Stomach (tissue), 8 donors: ENCODE measurements at regions not wholly inside any gene's neighbourhood (a gene's known extent, or its start where the extent isn't known, plus 50 kb on each side); places are given as distances from the start of the nearest gene placed in this dataset.

Source experiments
- DNase-seq, 2 donors: peaks; one replicate each; pipeline versions ENCODE4 v3.0.0 to v3.0.0-alpha.2; 2013 to 2019
- H3K27ac ChIP-seq, 5 donors: fragments of 200-600 bp in 4 of 5; sonication (generic) in 4 of 5; one replicate each; pipeline ENCODE4 v1.5.1; 2013 to 2019; ENCODE audit warnings: mild to moderate bottlenecking in 1 of 5, moderate library complexity in 1 of 5
- H3K27me3 ChIP-seq, 3 donors: fragments of 200-600 bp; sonication (generic); one replicate each; pipeline ENCODE4 v1.5.1; 2017 to 2019; ENCODE audit warnings: mixed run types in 1 of 3
- H3K36me3 ChIP-seq, 4 donors: fragments of 200-600 bp; sonication (generic); 1 replicate in 3 of 4; 2 replicates in 1 of 4; pipeline ENCODE4 v1.5.1; 2016 to 2019
- H3K4me1 ChIP-seq, 4 donors: fragments of 200-600 bp; sonication (generic); one replicate each; pipeline ENCODE4 v1.5.1; 2016 to 2019
- H3K4me3 ChIP-seq, 4 donors: fragments of 200-600 bp; sonication (generic) in 3 of 4; one replicate each; pipeline ENCODE4 v1.5.1; 2016 to 2019; ENCODE audit warnings: mild to moderate bottlenecking in 1 of 4
- H3K9me3 ChIP-seq, 4 donors: fragments of 200-600 bp; sonication (generic); one replicate each; pipeline ENCODE4 v1.5.1; 2016 to 2019
- EP300 ChIP-seq: sonication (generic); formaldehyde crosslinking; IDR thresholded peaks from one replicate; pipeline ENCODE4 v1.6.1; 2017; ENCODE audit warnings: antibody characterized with exemption
- POLR2A ChIP-seq, 4 donors: fragments of 450-650 bp; IDR thresholded peaks; one replicate each; pipeline ENCODE4 v1.6.1; 2016; ENCODE audit warnings: antibody characterized with exemption in 4 of 4, control low read depth in 2 of 4, mild to moderate bottlenecking in 1 of 4, moderate library complexity in 1 of 4
- POLR2AphosphoS5 ChIP-seq, 3 donors: sonication (generic); formaldehyde crosslinking; IDR thresholded peaks; one replicate each; pipeline ENCODE4 v1.6.1; 2016; ENCODE audit warnings: antibody characterized with exemption in 3 of 3
- WGBS, 5 donors: extraction: QIAGEN DNeasy Blood & Tissue Kit in 3 of 5; methylation state at CpG; one replicate each; pipeline versions ENCODE4 v1.1.5 to v1.1.7; 2013 to 2018; 5-methylcytosine and 5-hydroxymethylcytosine counted together
- intact Hi-C: fragments of 100-400 bp; cut with DNase I; formaldehyde crosslinking; loops from one replicate; pipeline ENCODE4 v1.15.1; 2023; ENCODE audit warnings: low total_unique reads
- TF ChIP-seq, protein P1 (sequence below), 7 experiments: fragments of 450-650 bp in 4 of 7; fragments of 200-600 bp in 3 of 7; sonication (generic) in 3 of 7; IDR thresholded peaks; one replicate each; pipeline ENCODE4 v1.5.1; 2016 to 2019; ENCODE audit warnings: antibody characterized with exemption in 7 of 7, control low read depth in 2 of 7, mild to moderate bottlenecking in 1 of 7
- donor health status: healthy with polysubstance abuse.
- donor health status: Bipolar disorder and iron deficiency.
- donor health status: healthy.

DNA sequence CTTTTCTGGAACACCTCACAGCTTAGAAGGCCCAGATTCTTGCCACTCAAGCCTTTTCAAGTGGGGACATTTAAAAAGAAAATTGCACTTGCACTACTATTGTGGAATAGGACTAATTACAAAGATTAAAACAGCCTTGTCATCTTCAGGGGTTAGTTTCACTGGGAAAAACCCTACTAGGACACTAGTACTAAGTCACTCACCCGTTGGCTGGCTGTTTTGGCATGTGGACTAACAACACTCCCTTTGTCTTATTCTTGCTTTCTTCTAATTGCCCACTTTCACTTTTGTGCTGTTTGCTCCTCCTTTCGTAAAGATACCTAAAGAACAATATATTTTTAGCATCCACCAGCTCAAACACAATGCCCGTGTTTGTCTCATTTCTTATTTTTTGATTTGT, 200.9 kb upstream of the MID1 start:
- Histone ChIP-seq H3K27me3 (no peaks in the 10 kb centered on the region), H3K4me3 (no peak overlapping the region), H3K9me3 (no peaks in the 10 kb centered on the region), H3K4me1 (no peaks in the 10 kb centered on the region), H3K36me3 (no peaks in the 10 kb centered on the region), H3K27ac (no peak overlapping the region)
- intact Hi-C loops, result no loop called here
- TF ChIP-seq EP300 (no peak), POLR2A (IDR thresholded peaks at IDR 0.05) (no peak), POLR2AphosphoS5 (IDR thresholded peaks at IDR 0.05) (no peak)
- TF ChIP-seq, protein P1, sequence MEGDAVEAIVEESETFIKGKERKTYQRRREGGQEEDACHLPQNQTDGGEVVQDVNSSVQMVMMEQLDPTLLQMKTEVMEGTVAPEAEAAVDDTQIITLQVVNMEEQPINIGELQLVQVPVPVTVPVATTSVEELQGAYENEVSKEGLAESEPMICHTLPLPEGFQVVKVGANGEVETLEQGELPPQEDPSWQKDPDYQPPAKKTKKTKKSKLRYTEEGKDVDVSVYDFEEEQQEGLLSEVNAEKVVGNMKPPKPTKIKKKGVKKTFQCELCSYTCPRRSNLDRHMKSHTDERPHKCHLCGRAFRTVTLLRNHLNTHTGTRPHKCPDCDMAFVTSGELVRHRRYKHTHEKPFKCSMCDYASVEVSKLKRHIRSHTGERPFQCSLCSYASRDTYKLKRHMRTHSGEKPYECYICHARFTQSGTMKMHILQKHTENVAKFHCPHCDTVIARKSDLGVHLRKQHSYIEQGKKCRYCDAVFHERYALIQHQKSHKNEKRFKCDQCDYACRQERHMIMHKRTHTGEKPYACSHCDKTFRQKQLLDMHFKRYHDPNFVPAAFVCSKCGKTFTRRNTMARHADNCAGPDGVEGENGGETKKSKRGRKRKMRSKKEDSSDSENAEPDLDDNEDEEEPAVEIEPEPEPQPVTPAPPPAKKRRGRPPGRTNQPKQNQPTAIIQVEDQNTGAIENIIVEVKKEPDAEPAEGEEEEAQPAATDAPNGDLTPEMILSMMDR (IDR thresholded peaks at IDR 0.05), result no peak
- no peak for DNase-seq
- 38 to 58% (median 47%) methylated on average over 3 of the region's 3 CpGs for WGBS, 5 donors

DNA sequence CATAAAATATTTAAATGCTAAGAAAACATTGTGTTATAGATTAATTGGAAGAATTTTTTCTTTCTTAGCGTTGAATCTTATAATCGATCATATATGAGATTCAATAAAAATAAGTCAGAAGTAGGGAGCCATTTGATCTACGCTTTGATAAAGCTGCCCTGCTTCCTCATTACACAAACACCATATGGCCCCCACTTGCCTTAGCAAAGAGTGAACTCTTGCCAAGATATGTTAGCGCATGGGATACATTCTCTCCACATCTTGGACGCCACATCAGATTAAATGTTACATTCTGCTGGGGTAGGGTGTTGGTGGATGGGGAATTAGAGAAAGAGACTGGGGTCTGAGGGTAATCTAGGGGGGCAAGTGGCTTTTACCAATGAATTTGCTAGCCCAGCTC, 207.7 kb upstream of the MID1 start:
- Histone ChIP-seq H3K36me3 (no peaks in the 10 kb centered on the region), H3K4me1 (no peaks in the 10 kb centered on the region), H3K9me3 (no peaks in the 10 kb centered on the region), H3K27ac (no peak overlapping the region), H3K4me3 (no peak overlapping the region), H3K27me3 (no peaks in the 10 kb centered on the region)
- intact Hi-C loops, result no loop called here
- WGBS, 5 donors, result 85 to 97% (median 92%) methylated on average over 5 of the region's 5 CpGs
- TF ChIP-seq POLR2A (IDR thresholded peaks at IDR 0.05) (no peak), POLR2AphosphoS5 (IDR thresholded peaks at IDR 0.05) (no peak), EP300 (no peak)
- TF ChIP-seq, protein P1 (IDR thresholded peaks at IDR 0.05), result no peak
- DNase-seq, result no peak

DNA sequence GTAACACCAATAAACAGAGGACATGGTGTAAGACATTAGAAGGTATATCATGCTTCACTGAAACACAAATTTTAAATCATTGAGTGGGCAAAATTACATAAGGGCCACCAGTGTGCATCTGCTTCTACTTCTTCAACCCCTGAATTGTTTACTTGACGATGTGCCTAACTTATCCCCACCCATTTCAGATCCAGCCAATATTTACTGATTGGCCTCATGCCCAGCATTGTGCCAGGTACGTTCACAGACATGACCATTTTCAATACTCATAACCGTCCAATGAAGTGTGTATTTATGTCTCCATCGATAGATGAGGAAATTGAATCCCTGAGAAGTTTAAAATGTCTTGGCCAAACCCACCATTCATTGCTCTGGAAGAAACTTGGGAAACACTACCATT, 208.3 kb upstream of the MID1 start:
- TF ChIP-seq EP300 (no peak), POLR2A (IDR thresholded peaks at IDR 0.05) (no peak), POLR2AphosphoS5 (IDR thresholded peaks at IDR 0.05) (no peak)
- TF ChIP-seq, protein P1 (IDR thresholded peaks at IDR 0.05), result no peak
- H3K9me3 ChIP-seq, result no peaks in the 10 kb centered on the region

DNA sequence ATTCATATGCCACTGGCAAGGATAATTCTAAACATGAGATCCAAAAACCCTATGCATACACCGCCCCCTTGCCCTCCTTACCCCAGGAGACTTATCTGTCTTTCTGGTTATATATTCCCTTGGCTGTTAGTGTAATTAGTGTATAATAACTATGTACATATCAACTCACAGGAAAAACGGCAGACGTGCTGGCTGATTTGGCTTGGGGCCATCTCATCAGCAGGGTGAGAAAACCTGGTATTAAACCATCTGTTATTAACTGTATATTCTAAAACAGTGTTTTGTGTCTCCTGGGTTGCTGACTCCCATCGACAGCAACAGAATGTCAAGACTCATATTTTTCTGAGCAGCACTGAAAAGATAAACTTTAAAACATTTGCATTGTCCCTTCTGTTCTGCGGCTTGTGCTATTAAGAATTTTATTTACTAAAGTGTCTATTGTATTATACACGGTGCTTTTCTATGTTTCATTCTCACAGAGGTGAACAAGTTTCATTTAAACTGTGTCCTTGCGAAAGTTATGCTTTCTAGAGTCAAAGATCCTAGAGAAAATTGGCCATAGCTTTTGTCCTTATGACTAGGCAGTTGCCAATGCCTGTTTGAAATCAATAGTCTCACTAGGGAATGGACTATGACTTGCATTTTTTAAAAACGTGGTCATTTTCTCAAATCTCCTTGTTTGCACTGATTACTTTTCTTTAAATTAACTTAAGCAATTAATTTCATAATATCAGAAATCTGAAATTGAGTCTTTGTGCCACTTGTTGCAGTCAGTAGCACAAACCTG, 211.5 kb upstream of the MID1 start:
- H3K4me3 ChIP-seq, result no peak overlapping the region
- no peak overlapping the region for H3K27ac ChIP-seq
- peak in 1 of 2 donors; percentile 55 for DNase-seq
- WGBS, 5 donors, result 26 to 42% (median 38%) methylated on average over 8 of the region's 8 CpGs
- TF ChIP-seq, protein P1 (IDR thresholded peaks at IDR 0.05), result no peak
- no peak for TF ChIP-seq POLR2A (IDR thresholded peaks at IDR 0.05)
- H3K36me3 ChIP-seq, result no peaks in the 10 kb centered on the region
- intact Hi-C loops, result no loop called here
- H3K9me3 ChIP-seq, result no peaks in the 10 kb centered on the region
- no peaks in the 10 kb centered on the region for H3K4me1 ChIP-seq
- no peaks in the 10 kb centered on the region for H3K27me3 ChIP-seq

More for the DNA sequence above, 208.3 kb upstream of the MID1 start:
- Histone ChIP-seq H3K27me3 (no peaks in the 10 kb centered on the region), H3K4me3 (no peak overlapping the region), H3K36me3 (no peaks in the 10 kb centered on the region), H3K4me1 (no peaks in the 10 kb centered on the region), H3K27ac (no peak overlapping the region)
- DNase-seq, result peak in 1 of 2 donors; percentile 30
- intact Hi-C loops, result no loop called here
- WGBS, 5 donors, result 25 to 40% (median 31%) methylated on average over 4 of the region's 4 CpGs
